ENCODE measurements at regions not wholly inside any gene's neighbourhood (a gene's known extent, or its start where the extent isn't known, plus 50 kb on each side); places are given as distances from the start of the nearest gene placed in this dataset.

DNA sequence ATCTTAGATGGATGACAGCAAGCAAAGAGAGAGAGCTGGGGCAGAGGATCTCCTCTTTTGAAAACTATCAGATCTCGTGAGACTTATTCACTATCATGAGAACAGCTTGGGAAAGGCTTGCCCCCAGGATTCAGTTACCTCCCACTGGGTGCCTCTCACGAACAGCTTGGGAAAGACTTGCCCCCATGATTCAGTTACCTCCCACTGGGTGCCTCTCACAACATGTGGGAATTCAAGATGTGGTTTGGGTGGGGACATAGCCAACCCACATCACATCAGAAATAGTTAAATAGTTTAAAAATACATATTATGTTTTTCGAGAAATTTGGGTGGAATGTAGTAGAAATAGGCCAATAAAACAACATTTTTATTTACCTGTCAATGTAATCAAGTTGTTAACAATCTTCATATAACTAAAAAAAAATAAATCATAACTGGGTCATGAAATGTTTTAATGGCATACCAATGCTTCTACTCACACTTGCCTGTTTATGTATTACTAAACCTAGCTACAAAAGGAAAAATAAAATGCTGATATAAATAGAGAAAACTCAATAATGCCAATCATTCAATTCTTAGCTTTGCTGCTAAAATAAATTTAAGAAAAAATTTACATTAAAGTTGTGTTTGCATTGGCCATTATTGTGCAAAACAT lies 608.9 kb downstream of the SUCLG1 start:
- DNase-seq (ENCODE audit: low read depth, low spot score): peak; percentile 29
- TF ChIP-seq, protein P1, sequence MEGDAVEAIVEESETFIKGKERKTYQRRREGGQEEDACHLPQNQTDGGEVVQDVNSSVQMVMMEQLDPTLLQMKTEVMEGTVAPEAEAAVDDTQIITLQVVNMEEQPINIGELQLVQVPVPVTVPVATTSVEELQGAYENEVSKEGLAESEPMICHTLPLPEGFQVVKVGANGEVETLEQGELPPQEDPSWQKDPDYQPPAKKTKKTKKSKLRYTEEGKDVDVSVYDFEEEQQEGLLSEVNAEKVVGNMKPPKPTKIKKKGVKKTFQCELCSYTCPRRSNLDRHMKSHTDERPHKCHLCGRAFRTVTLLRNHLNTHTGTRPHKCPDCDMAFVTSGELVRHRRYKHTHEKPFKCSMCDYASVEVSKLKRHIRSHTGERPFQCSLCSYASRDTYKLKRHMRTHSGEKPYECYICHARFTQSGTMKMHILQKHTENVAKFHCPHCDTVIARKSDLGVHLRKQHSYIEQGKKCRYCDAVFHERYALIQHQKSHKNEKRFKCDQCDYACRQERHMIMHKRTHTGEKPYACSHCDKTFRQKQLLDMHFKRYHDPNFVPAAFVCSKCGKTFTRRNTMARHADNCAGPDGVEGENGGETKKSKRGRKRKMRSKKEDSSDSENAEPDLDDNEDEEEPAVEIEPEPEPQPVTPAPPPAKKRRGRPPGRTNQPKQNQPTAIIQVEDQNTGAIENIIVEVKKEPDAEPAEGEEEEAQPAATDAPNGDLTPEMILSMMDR (IDR thresholded peaks at IDR 0.05; ENCODE audit: low read depth, low read length): no peak
- in situ Hi-C loops (cut with HindIII; ENCODE audit: low sequenced_read_pairs): no loop called here
- H3K4me3 ChIP-seq (ENCODE audit: low read depth, low read length): no peak overlapping the region

DNA sequence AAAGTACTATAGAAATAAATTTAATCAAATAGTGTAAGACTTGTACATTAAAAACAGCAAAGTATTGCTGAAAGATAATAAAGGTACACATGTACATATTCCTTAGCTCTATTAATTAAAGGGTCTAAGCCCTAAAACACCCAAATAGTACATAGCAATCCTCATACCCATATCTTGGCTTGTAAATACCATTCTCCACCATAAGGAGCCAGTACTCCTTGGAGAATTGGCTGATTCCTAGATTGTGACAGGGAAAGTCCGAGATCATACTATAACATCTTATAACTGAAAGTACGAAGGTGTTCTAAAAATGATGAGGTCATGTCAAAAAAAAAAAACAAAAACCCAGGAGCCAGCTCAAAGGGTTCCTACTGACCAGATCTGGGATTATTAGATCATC lies 614.6 kb downstream of the SUCLG1 start:
- DNase-seq (ENCODE audit: low read depth, low spot score): no peak
- TF ChIP-seq, protein P1 (IDR thresholded peaks at IDR 0.05; ENCODE audit: low read depth, low read length): no peak
- in situ Hi-C loops (cut with HindIII; ENCODE audit: low sequenced_read_pairs): no loop called here
- no peak overlapping the region for H3K4me3 ChIP-seq (ENCODE audit: low read depth, low read length)

DNA sequence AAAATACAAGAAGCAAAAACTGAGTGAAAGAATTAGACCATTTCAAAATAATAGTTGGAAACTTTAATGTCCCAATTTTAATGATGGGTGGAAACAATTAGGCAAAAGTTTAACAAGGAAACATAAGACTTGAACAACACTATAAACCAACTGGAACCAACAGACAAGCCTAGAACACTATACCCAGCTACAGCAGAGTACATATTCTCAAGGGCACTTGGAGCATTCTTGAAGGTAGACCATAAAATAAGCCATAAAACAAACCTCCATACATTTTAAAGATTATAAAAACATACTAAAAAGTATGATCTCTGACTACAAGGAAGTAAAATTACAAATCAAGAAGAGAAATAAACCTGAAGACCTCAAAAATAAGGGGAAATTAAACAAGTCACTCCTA lies 616.7 kb downstream of the SUCLG1 start:
- H3K4me3 ChIP-seq (ENCODE audit: low read depth, low read length): no peak overlapping the region
- TF ChIP-seq, protein P1 (IDR thresholded peaks at IDR 0.05; ENCODE audit: low read depth, low read length): no peak
- no peak for DNase-seq (ENCODE audit: low read depth, low spot score)
- in situ Hi-C loops (cut with HindIII; ENCODE audit: low sequenced_read_pairs): no loop called here

DNA sequence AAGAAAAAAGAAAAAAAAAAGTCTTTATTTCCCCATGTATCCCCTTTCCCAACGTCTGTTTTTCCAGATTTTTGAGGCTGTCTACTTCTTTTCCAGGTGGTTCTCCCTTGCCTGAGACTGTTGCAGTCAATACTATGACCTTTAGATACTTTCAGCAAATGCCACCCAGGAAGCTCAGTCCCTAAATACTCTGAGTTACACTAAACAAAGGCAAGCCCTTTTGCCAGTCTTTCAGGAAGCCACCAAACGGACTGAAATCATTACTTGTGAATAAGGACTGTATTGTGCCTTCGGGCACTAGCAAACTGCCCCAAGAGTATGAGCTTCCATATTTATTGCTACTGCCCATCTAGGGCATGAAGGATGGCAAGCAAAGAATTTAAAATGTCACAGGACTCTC lies 621.3 kb downstream of the SUCLG1 start:
- no peak overlapping the region for H3K4me3 ChIP-seq (ENCODE audit: low read depth, low read length)
- in situ Hi-C loops (cut with HindIII; ENCODE audit: low sequenced_read_pairs): no loop called here
- TF ChIP-seq, protein P1 (IDR thresholded peaks at IDR 0.05; ENCODE audit: low read depth, low read length): no peak
- DNase-seq (ENCODE audit: low read depth, low spot score): no peak

DNA sequence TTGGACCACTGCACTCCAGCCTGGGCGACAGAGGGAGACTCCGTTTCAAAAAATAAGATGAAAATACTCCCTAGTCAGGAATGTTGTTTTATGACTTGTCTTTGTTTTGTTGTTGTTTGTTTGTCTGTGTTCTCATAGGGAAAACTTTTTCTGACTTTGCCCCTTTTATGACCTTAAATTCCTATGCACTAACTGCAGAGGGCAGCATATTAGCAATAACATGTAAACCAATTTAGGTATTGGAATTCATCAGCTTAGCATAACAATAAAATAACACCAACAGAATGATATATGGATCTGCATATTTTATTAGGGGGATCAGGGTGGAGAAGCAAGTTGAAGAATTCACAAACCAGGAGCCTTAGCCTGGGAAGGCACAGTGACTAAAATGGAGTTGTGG lies 631.5 kb downstream of the SUCLG1 start:
- no peak overlapping the region for H3K4me3 ChIP-seq (ENCODE audit: low read depth, low read length)
- no peak for DNase-seq (ENCODE audit: low read depth, low spot score)
- in situ Hi-C loops (cut with HindIII; ENCODE audit: low sequenced_read_pairs): no loop called here
- TF ChIP-seq, protein P1 (IDR thresholded peaks at IDR 0.05; ENCODE audit: low read depth, low read length): no peak

DNA sequence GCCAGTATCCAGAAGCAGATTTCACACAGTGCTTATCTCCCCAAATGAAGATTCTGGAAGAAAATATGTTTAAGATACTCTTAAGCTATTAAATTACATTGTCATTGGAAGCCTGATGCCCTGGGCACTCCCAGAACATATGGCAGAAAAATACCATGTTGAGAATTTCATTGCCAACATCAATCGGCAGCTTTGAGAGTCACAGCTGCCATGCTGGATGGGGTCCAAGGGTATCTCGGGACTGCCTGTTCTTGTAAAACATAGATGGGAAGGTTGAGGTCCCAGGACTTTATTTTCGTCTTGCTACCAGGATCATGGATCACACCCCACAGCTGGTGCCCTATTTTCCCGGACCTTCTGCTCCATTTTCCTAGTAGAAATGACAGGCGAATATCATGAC lies 632.5 kb downstream of the SUCLG1 start:
- TF ChIP-seq, protein P1 (IDR thresholded peaks at IDR 0.05; ENCODE audit: low read depth, low read length): no peak
- in situ Hi-C loops (cut with HindIII; ENCODE audit: low sequenced_read_pairs): no loop called here
- H3K4me3 ChIP-seq (ENCODE audit: low read depth, low read length): no peak overlapping the region
- DNase-seq (ENCODE audit: low read depth, low spot score): no peak

Data from astrocyte of the spinal cord (primary cell).